ENCODE measurements at regions not wholly inside any gene's neighbourhood (a gene's known extent, or its start where the extent isn't known, plus 50 kb on each side); places are given as distances from the start of the nearest gene placed in this dataset.

GRCh38 chr2:183264890-183265535 lies 140.8 kb downstream of the NUP35 start:
- 93 to 97% methylated on average over 20 to 21 of the region's 21 CpGs for WGBS, 2 donors
- H3K36me3 ChIP-seq: no peaks in the 10 kb centered on the region
- no peak overlapping the region for H3K4me3 ChIP-seq
- H3K9me3 ChIP-seq: no peaks in the 10 kb centered on the region
- no peaks in the 10 kb centered on the region for H3K4me1 ChIP-seq
- DNase-seq (peak in 1 of 2 donors; percentile 32), ATAC-seq (ENCODE audit: low FRiP score in 2 of 2) (no peak)
- no peaks in the 10 kb centered on the region for H3K27me3 ChIP-seq
- no peak for TF ChIP-seq POLR2AphosphoS5 (IDR thresholded peaks at IDR 0.05)
- TF ChIP-seq CTCF (IDR thresholded peaks at IDR 0.05): no peak
- TF ChIP-seq POLR2A (IDR thresholded peaks at IDR 0.05): no peak
- no peak for TF ChIP-seq EP300 (IDR thresholded peaks at IDR 0.05)
- H3K27ac ChIP-seq: no peak overlapping the region

- TF ChIP-seq EP300 (IDR thresholded peaks at IDR 0.05) (no peak), POLR2AphosphoS5 (IDR thresholded peaks at IDR 0.05) (no peak), CTCF (IDR thresholded peaks at IDR 0.05) (no peak), POLR2A (IDR thresholded peaks at IDR 0.05) (no peak)
- H3K36me3 ChIP-seq: no peaks in the 10 kb centered on the region
- H3K9me3 ChIP-seq: no peaks in the 10 kb centered on the region
- H3K4me3 ChIP-seq: no peak overlapping the region
- 89 to 96% methylated on average over 5 of the region's 5 CpGs for WGBS, 2 donors
- no peaks in the 10 kb centered on the region for H3K27me3 ChIP-seq
- no peak for ATAC-seq (ENCODE audit: low FRiP score in 2 of 2)
- no peak overlapping the region for H3K27ac ChIP-seq
- H3K4me1 ChIP-seq: no peaks in the 10 kb centered on the region
- DNase-seq: no peak
These were observed 143.0 kb downstream of the NUP35 start for GRCh38 chr2:183267148-183267827.

GRCh38 chr2:183269956-183270355 lies 145.7 kb downstream of the NUP35 start:
- peaks cover 0 to 3% (median 0%) of the 10 kb centered on the region in 4 donors for H3K9me3 ChIP-seq
- no peak overlapping the region for H3K4me3 ChIP-seq
- DNase-seq (no peak), ATAC-seq (ENCODE audit: low FRiP score in 2 of 2) (no peak)
- TF ChIP-seq EP300 (IDR thresholded peaks at IDR 0.05) (no peak), CTCF (IDR thresholded peaks at IDR 0.05) (no peak), POLR2A (IDR thresholded peaks at IDR 0.05) (no peak), POLR2AphosphoS5 (IDR thresholded peaks at IDR 0.05) (no peak)
- H3K36me3 ChIP-seq: no peaks in the 10 kb centered on the region
- H3K27ac ChIP-seq: no peak overlapping the region
- H3K27me3 ChIP-seq: no peaks in the 10 kb centered on the region
- WGBS, 2 donors: 52 to 53% methylated on average over 4 of the region's 4 CpGs
- no peaks in the 10 kb centered on the region for H3K4me1 ChIP-seq

GRCh38 chr2:183283209-183283608 lies 159.0 kb downstream of the NUP35 start:
- ATAC-seq (ENCODE audit: low FRiP score in 2 of 2): no peak
- 87 to 88% methylated on average over 2 of the region's 2 CpGs for WGBS, 2 donors
- H3K9me3 ChIP-seq: no peaks in the 10 kb centered on the region
- H3K4me3 ChIP-seq: no peak overlapping the region
- H3K27ac ChIP-seq: no peak overlapping the region
- H3K36me3 ChIP-seq: no peaks in the 10 kb centered on the region
- H3K27me3 ChIP-seq: no peaks in the 10 kb centered on the region
- DNase-seq: no peak
- no peak for TF ChIP-seq CTCF (IDR thresholded peaks at IDR 0.05)
- TF ChIP-seq POLR2A (IDR thresholded peaks at IDR 0.05): no peak
- TF ChIP-seq POLR2AphosphoS5 (IDR thresholded peaks at IDR 0.05): no peak
- no peak for TF ChIP-seq EP300 (IDR thresholded peaks at IDR 0.05)
- no peaks in the 10 kb centered on the region for H3K4me1 ChIP-seq

GRCh38 chr2:183284606-183285005 lies 160.4 kb downstream of the NUP35 start:
- DNase-seq: no peak
- H3K27ac ChIP-seq: no peak overlapping the region
- no peaks in the 10 kb centered on the region for H3K27me3 ChIP-seq
- no peaks in the 10 kb centered on the region for H3K4me1 ChIP-seq
- no peaks in the 10 kb centered on the region for H3K36me3 ChIP-seq
- H3K4me3 ChIP-seq: no peak overlapping the region
- H3K9me3 ChIP-seq: no peaks in the 10 kb centered on the region
- ATAC-seq (ENCODE audit: low FRiP score in 2 of 2): no peak
- TF ChIP-seq POLR2AphosphoS5 (IDR thresholded peaks at IDR 0.05) (no peak), EP300 (IDR thresholded peaks at IDR 0.05) (no peak), CTCF (IDR thresholded peaks at IDR 0.05) (no peak), POLR2A (IDR thresholded peaks at IDR 0.05) (no peak)
